ENCODE measurements at regions not wholly inside any gene's neighbourhood (a gene's known extent, or its start where the extent isn't known, plus 50 kb on each side); places are given as distances from the start of the nearest gene placed in this dataset.

GRCh38 chr12:125255935-125256633 lies 190.8 kb downstream of the AACS start:
- DNase-seq, result no peak
- no peak for ATAC-seq (ENCODE audit: poor library complexity)
- intact Hi-C loops (cut with DNase I), result no loop called here

- DNase-seq, result no peak
- intact Hi-C loops (cut with DNase I), result no loop called here
- no peak for ATAC-seq (ENCODE audit: poor library complexity)
Measured at GRCh38 chr12:125256634-125256936, 191.3 kb downstream of the AACS start.

- intact Hi-C loops (cut with DNase I), result no loop called here
Measured at GRCh38 chr12:125259178-125259867, 194.1 kb downstream of the AACS start.

GRCh38 chr12:125262851-125263250 lies 197.6 kb downstream of the AACS start:
- DNase-seq (no peak), ATAC-seq (ENCODE audit: poor library complexity) (no peak)
- intact Hi-C loops (cut with DNase I), result no loop called here

More at GRCh38 chr12:125259178-125259867, 194.1 kb downstream of the AACS start:
- DNase-seq, result no peak
- ATAC-seq (ENCODE audit: poor library complexity), result no peak

GRCh38 chr12:125263385-125263784 lies 198.2 kb downstream of the AACS start:
- no peak for ATAC-seq (ENCODE audit: poor library complexity)
- intact Hi-C loops (cut with DNase I), result no loop called here

GRCh38 chr12:125267114-125267513 lies 201.9 kb downstream of the AACS start:
- intact Hi-C loops (cut with DNase I), result no loop called here
- no peak for ATAC-seq (ENCODE audit: poor library complexity)

More at GRCh38 chr12:125263385-125263784, 198.2 kb downstream of the AACS start:
- DNase-seq, result no peak

GRCh38 chr12:125269276-125269675 lies 204.0 kb downstream of the AACS start:
- ATAC-seq (ENCODE audit: poor library complexity) (no peak), DNase-seq (no peak)
- intact Hi-C loops (cut with DNase I), result no loop called here

More at GRCh38 chr12:125267114-125267513, 201.9 kb downstream of the AACS start:
- no peak for DNase-seq

- intact Hi-C loops (cut with DNase I), result no loop called here
- DNase-seq (no peak), ATAC-seq (ENCODE audit: poor library complexity) (no peak)
Measured at GRCh38 chr12:125271892-125272291, 206.7 kb downstream of the AACS start.

GRCh38 chr12:125272383-125272933 lies 207.2 kb downstream of the AACS start:
- DNase-seq (no peak), ATAC-seq (ENCODE audit: poor library complexity) (no peak)
- intact Hi-C loops (cut with DNase I), result no loop called here

GRCh38 chr12:125276567-125276966 lies 211.3 kb downstream of the AACS start:
- intact Hi-C loops (cut with DNase I), result no loop called here
- DNase-seq, result peak; percentile 47
- peak; percentile 79 for ATAC-seq (ENCODE audit: poor library complexity)

- no peak for DNase-seq
- no peak for ATAC-seq (ENCODE audit: poor library complexity)
- intact Hi-C loops (cut with DNase I), result no loop called here
Measured at GRCh38 chr12:125280482-125281377, 215.5 kb downstream of the AACS start.

GRCh38 chr12:125282921-125283320 lies 217.7 kb downstream of the AACS start:
- DNase-seq (no peak), ATAC-seq (ENCODE audit: poor library complexity) (no peak)

GRCh38 chr12:125283521-125283920 lies 218.3 kb downstream of the AACS start:
- intact Hi-C loops (cut with DNase I), result no loop called here
- DNase-seq (no peak), ATAC-seq (ENCODE audit: poor library complexity) (no peak)

More at GRCh38 chr12:125282921-125283320, 217.7 kb downstream of the AACS start:
- intact Hi-C loops (cut with DNase I), result no loop called here

- ATAC-seq (ENCODE audit: poor library complexity), result no peak
- no peak for DNase-seq
- intact Hi-C loops (cut with DNase I), result no loop called here
Measured at GRCh38 chr12:125284087-125284486, 218.9 kb downstream of the AACS start.

- DNase-seq (no peak), ATAC-seq (ENCODE audit: poor library complexity) (no peak)
- intact Hi-C loops (cut with DNase I), result no loop called here
Measured at GRCh38 chr12:125284945-125285685, 219.9 kb downstream of the AACS start.

- ATAC-seq (ENCODE audit: poor library complexity), result no peak
- no peak for DNase-seq
- intact Hi-C loops (cut with DNase I), result no loop called here
Measured at GRCh38 chr12:125286005-125286727, 220.9 kb downstream of the AACS start.

GRCh38 chr12:125287155-125287847 lies 222.1 kb downstream of the AACS start:
- DNase-seq (no peak), ATAC-seq (ENCODE audit: poor library complexity) (no peak)
- intact Hi-C loops (cut with DNase I), result no loop called here

All from Right ventricle myocardium superior (tissue), 1 donor.